Tibial nerve (tissue), 4 donors: ENCODE measurements at regions not wholly inside any gene's neighbourhood (a gene's known extent, or its start where the extent isn't known, plus 50 kb on each side); places are given as distances from the start of the nearest gene placed in this dataset.

Experiments used
- EP300 ChIP-seq, 2 donors: sonication (generic); formaldehyde crosslinking; IDR thresholded peaks; one replicate each; pipeline ENCODE4 v1.6.1; 2017; ENCODE audit warnings: antibody characterized with exemption in 2 of 2, mild to moderate bottlenecking in 1 of 2
- POLR2A ChIP-seq, 2 donors: fragments of 450-650 bp; IDR thresholded peaks; one replicate each; pipeline ENCODE4 v1.6.1; 2017; ENCODE audit warnings: antibody characterized with exemption in 2 of 2, mild to moderate bottlenecking in 2 of 2, moderate library complexity in 2 of 2
- TF ChIP-seq, protein P1 (sequence below), 5 experiments: fragments of 200-600 bp in 3 of 5; fragments of 450-650 bp in 2 of 5; sonication (generic) in 3 of 5; IDR thresholded peaks; one replicate each; pipeline ENCODE4 v1.5.1; 2016 to 2019; ENCODE audit warnings: antibody characterized with exemption in 5 of 5, mild to moderate bottlenecking in 3 of 5, moderate library complexity in 2 of 5

DNA sequence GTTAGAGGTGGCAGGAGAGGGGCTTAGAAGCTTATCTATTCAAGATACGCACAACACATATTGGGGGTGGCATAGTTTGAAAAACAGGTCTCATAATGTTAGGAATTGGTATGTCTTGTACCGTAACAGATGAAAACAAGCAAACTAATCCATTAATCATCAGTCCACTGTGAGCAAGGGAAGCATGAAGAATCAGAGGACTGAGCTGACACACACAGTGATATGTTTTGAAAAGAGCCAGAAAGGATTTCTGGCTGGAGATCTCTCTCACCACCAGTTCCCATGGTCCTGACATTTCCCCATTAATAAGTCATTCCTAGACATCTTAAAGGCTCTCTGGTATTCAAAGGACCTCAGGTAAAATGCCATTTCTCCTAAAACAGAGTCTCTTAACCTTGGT, 158.8 kb upstream of the PHACTR1 start:
- TF ChIP-seq, protein P1, sequence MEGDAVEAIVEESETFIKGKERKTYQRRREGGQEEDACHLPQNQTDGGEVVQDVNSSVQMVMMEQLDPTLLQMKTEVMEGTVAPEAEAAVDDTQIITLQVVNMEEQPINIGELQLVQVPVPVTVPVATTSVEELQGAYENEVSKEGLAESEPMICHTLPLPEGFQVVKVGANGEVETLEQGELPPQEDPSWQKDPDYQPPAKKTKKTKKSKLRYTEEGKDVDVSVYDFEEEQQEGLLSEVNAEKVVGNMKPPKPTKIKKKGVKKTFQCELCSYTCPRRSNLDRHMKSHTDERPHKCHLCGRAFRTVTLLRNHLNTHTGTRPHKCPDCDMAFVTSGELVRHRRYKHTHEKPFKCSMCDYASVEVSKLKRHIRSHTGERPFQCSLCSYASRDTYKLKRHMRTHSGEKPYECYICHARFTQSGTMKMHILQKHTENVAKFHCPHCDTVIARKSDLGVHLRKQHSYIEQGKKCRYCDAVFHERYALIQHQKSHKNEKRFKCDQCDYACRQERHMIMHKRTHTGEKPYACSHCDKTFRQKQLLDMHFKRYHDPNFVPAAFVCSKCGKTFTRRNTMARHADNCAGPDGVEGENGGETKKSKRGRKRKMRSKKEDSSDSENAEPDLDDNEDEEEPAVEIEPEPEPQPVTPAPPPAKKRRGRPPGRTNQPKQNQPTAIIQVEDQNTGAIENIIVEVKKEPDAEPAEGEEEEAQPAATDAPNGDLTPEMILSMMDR (IDR thresholded peaks at IDR 0.05): no peak
- TF ChIP-seq POLR2A (IDR thresholded peaks at IDR 0.05) (no peak), EP300 (IDR thresholded peaks at IDR 0.05) (no peak)
